NCI-H446 (cell line): ENCODE measurements at regions not wholly inside any gene's neighbourhood (a gene's known extent, or its start where the extent isn't known, plus 50 kb on each side); places are given as distances from the start of the nearest gene placed in this dataset.

Experiments used
- DNase-seq, 2 experiments: peaks; one replicate each; lab custom pipeline; 2025; lab: John Stamatoyannopoulos, UW

DNA sequence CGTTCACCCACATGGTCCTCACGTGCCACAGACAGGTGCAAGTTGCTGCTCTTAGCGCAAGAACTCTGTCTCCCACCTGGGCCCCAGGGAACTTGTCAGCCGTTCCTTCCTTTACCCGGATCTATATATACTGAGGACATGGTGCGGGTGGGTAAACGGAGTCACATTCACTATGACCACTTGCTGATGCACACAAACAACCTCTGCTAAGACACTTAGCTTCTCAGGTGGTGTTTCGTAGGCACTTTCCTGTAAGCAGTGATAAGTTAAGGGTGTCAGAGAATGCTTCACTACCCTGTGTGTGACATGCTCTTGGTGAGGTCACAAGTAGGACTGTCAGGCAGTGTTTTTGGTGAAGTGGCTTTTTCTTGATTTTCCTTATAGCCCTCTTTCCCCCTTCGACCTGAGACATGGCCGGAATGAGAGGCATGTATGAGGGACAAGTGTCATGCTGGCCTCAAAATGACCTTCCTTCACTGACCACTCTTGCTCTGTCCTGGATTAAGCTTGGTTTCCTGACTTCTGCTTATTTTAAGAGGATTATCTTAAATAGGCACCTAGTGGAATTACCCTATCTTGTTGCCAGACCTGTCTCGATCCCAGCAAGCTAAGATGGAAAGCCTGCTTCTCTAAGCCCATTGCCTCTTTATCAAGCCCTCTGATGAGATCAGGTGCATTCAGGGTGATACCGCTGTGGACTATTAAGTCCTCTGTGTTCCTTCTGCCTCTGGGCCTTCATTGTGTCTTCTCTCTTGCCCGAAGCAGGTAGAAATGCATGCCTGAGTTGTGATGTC lies 97.1 kb upstream of the CELF4 start:
- no peak for DNase-seq

DNA sequence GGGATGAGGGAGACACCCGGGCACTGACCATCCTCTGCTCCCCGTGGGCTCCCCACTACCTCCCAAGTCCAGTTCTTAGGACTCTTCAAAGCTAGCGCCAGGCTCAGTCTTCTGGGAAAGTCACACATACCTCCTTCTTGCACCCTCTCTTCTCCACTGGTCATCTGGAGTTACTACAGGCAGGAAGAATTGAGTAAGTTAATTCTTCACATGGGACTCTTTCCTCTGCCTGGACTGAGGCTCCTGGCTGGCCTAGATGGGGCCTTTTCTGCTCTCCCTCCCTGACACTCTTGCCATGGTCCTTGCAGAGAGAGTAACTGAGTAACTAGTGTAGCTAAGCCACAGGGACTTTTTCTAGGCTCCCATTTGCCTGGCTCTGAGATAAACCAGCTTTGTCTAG lies 96.5 kb upstream of the CELF4 start:
- no peak for DNase-seq

DNA sequence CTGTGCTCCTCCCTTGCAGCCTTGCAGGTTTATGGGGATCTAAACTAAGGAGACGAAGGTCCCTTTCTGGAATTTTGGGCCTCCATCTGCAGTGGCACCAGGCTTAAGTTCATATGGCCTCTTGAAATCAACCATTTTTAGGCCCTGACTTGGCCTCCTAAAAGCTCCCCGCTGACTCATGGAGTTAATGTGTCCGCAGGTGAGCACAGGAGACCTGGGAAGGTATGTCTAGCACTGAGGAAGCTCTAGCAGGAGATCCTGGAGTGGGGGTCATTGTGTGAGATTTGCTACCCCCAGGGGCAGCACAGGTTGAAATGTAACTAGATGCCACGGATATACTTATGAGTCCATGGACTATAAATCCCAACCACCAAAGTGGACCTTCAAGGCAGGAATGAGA lies 95.9 kb upstream of the CELF4 start:
- DNase-seq, result no peak

DNA sequence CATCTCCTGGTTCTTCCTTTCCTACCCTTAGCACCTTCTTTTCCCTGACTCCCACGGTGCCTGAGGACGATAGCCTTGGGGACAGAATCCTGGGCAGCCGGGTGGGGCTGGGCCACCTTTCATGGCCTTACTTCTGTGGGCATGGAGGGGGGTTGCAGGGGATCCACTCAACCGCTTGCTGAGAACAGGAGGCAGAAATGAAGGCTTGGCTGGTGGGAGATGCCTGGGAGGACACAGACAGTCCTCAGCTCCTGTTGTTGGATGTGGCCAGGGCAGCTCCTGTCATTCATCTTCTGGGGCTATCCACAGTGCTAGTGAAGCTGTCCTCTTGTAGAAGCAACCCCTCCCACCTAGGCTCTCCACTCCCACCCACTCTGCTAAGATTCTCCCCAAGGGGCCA lies 95.5 kb upstream of the CELF4 start:
- no peak for DNase-seq

DNA sequence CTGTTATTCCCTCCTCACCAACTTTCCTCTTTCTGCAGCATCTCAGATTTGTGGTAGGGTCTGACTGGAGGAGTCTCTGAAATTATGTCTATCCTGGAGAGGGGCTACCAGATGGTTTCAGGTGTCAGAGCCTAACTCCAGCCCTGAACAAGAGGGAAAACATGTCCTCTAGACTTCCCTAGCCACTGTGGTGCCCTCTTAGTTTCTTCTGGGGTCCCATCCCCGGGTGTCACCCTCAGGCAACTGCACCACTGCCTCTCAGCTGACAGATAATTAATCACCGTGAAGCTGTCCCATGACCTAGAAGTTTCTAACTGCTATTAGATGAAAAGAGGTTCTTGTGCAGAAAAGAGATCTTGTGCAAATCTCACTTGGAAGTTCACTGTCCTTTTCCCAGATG lies 95.1 kb upstream of the CELF4 start:
- no peak for DNase-seq

DNA sequence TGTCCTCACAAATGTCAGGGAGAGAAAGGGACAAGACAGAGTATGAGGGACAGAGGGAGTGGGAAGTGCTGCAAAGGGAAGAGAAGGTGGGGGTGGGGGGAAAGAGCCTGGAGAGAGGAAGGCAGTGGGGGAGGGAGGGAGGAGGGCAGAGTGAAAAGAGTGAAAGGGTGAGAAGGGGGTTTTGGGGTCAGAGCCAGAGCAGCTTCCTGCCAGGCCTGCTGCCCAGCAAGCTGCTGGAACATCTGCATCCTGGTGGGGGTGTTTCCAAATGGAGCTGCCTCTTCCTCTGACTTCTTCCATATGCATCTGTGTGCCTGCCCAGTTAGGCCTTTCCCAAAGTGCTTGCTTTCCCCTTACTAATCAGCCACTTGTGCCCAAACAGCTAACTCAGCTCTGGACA lies 94.3 kb upstream of the CELF4 start:
- DNase-seq, result no peak

DNA sequence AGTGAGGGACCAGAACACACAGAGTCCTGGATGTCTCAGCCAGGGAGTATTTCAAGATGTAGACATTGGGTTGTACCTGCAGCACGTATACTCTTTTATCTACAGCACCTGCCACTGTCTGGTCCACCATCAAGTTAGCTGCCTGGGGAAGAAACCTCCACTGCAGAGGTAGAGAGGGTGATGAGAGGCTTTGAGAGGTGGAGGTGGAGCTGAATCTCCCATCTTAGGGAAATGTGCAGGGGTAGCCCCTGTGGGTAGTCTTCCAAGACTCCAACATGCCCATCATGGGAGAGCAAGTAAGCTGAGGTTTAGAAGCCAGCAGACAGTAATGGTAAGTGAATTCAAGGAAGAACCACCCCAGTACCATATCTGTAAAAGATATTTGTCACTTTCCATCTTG lies 93.3 kb upstream of the CELF4 start:
- no peak for DNase-seq

DNA sequence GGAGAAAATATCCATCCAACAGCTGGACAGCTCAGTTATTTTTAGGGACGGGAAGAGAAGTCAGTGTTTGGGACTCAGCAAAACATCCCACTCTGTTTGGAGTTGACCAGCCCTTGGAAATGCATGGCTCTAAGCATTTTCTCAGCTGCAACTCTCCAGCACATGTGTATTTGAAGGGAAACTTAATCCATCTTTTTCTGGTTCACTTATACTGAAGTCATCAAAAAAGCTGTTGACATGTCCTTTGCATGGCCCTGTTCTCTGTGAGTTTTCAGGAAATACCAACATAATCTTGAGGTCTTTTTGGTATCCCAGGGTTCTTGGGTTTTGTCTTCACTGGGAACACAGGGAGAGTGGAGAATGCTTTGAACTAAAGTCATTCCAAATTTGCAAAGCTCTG lies 91.9 kb upstream of the CELF4 start:
- DNase-seq, result no peak

DNA sequence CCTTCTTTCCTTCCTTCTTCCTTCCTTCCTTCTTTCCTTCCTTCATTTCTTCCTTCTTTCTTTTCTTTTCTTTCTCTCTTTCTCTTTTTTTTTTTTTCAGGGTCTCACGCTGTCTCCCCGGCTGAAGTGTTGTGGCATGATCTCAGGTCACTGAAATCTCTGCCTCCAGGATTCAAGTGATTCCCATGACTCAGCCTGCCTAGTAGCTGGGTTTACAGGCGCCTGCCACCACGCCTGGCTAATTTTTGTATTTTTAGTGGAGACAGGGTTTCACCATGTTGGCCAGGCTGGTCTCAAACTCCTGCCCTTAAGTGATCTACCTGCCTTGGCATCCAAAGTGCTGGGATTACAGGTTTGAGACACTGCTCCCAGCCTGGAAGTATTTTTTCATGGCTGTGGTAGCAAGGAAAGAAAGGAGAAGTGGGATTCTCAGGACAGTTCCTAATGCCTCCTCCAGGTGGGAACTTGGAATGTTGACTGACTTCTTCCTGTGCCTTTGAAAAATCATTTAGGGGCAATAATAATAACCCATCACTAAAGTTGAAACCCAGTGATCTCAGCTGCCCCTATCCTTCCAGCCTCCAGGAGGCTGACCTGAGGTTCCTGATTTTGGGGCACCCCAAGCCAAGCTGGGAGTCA lies 89.3 kb upstream of the CELF4 start:
- no peak for DNase-seq

DNA sequence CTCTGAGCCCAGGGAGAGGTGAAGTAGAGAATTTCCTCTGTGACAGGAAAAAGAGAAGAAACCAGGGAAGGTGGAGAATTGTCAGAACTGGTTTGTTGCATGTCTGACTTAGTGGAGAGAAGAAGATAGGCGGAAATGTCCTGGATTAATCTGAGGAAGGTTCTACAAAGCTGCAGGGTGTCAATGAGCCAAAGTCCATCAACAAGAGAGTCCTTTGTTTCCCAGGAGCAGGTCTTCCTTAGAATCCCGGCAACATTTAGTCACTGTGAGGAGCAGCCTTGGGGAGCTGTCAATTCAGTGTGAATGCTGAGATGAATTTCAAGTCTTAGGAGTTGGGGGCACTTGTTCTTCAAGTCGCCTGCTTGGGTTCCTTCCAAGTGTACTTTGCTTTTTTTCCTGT lies 88.4 kb upstream of the CELF4 start:
- no peak for DNase-seq

DNA sequence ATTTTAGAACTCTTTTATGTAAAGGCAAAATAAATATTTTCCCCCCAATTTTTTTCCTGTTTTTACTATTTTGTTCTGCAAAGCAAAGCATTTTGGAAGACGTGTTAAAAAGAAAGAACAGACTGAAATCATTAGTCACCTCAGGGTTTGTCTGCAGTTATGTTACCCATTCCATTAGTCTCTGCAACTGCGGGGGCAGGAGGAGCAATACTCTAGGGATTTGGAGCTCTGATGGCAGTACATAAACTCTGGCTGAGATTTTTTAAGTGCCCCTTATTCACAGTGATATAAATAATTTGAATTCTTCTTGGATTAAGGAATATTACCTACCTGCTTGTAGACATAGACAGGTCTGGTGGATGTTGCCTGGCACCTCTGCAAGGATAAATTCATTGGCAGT lies 88.0 kb upstream of the CELF4 start:
- DNase-seq, result no peak

DNA sequence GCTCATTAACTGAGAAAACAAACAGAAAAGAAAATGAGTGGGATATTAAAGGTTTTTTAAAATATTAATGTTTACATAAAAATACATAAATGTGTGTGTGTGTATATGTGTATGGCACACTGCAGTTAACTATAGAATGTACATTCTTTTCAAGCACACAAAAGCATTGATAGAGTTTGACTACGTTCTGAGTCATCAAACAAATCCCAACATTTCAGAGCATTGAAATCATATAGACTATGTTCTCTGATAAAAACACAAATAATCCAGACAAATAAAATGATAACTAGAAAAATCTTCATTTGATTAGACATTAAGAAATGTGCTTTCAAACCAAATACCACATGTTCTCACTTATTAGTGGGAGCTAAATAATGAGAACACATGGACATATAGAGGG lies 84.3 kb upstream of the CELF4 start:
- no peak for DNase-seq

DNA sequence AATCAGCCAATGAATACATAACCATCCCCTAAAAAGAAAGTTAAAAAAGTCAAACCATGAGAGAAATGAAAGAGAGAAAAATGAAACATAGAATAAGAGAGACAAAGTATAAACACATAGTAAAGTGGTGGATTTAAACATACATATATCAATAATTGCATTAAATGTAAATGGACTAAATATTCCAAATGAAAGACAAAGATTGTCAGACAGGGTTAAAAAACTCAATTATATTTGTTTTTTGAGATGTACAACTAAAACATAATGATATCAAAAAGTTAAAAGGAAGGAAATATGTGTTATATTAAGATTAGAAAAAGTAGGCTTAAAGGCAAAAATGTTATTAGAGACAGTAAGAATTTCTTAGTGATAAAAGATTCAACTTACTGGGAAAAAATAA lies 83.8 kb upstream of the CELF4 start:
- no peak for DNase-seq

DNA sequence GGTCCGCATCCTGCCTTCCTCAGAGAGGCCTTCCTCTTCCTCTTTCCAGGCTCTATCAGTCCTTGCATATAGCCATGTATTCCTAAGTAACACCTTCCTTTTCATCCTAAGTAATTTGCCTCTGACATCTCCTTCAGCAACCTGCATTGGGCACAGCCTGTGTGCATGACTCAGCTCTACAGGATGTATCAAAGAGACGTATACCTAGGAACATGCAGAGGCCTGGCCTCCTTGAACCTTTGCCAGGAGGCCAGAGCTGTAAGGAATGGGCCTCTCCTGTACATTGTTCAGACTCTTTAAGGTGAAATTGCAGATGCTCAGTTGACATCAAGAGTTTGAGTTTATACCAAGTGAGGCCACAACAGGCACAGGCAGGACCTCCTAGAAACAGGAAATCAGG lies 76.0 kb upstream of the CELF4 start:
- DNase-seq, result no peak

DNA sequence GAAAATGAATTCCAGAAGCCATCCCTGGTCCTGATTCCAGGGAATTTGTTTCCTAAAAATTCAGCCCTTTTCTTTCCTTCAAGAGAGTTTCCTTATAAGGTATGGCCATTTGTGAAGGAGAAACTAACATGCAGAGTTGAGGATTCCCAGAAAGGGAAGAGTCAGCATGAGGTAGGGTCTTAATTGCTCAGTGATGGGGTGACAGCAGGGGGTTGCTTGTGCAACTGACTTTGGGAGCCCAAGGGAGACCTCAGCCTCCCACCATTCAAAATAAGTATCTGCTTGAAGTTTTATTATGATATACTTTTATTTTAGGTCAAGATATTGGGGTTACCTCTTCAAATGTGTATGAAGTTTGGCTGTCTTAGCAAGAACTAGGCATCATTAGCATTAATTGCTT lies 74.9 kb upstream of the CELF4 start:
- no peak for DNase-seq

DNA sequence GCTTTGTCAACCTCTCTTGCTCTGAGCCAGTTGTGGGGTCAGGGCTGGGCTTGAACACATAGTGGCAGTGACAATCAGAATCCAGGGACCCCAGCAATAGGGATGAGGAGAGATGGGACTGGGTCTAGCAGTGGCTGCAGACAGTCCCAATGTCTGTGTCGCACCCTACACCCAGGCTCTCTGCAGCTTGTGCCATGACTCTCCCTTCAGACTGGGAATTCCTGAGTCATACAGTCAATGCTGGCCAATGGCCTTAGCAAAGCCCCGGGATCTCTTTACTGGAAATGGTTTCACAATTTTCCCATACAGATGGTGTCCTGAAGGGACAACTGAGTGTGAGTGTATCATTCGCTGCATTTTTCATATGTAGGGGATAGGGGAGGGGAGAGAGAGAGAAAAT lies 74.2 kb upstream of the CELF4 start:
- DNase-seq, result no peak

DNA sequence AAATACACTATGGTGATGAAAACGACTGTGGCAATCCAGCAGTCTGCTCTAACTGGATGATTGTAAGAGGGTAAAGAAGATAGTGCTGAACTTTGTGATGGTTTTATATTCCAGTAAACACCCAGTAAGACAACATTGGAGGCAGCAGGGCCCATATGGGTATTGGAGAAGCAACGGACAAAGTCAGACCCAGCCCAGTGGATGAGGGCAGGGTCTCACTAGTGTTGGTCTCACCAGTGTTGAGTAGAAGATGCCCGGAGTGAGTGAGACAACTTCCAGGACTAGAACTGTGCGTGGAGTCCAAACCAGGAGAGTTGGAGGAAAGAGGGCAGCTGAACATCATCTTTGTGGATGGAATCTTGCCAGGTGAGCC lies 71.9 kb upstream of the CELF4 start:
- no peak for DNase-seq

DNA sequence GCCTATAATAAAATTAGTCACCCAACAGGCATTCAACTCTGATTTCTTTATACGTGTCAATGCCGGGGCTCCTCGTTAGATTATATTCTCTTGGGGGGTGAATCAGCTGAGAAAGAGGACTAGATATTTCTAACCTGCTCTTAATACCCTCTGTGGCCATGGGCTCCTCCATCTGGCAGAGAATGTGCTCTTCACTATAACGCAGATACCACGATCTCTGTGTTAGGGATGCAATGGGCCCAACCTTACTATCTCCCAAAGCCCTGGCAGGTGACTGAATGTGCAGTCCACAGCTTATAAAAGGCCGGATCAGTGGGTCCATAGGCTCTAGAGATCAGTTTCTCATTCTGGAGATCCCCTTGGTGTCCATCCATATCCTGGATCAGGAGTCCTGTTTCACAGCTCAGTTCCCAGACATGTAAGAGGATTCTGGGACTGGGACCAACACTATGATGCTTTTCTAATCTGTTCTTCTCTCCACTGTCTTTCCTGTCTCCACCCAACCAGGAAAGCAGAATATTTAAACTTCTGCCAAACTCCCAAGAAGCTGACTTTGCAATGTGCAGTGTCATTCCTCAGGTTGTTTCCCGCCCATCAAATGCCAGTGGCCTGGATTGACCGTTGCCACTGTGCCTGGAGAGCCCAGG lies 71.4 kb upstream of the CELF4 start:
- DNase-seq, result no peak

DNA sequence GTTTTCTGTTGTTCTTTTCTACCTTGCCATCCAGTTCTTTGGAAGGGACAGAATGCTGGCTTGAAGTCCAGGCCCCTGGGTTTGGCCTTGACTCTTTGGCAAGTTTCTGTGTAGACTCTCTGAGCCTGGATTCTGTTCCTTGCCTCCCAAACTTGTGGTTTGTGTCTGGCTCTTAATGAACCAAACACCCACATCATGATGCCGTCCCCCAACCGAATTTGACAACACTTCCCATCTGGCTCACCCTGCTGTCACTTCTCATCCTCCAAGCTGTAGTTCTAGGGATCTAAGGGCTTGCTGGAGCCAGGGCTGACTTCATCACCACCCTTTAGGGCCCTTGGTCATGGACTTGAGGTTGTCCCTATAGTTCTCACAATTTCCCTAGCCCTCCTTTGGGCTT lies 68.9 kb upstream of the CELF4 start:
- DNase-seq, result peak; percentile 3 to 33

DNA sequence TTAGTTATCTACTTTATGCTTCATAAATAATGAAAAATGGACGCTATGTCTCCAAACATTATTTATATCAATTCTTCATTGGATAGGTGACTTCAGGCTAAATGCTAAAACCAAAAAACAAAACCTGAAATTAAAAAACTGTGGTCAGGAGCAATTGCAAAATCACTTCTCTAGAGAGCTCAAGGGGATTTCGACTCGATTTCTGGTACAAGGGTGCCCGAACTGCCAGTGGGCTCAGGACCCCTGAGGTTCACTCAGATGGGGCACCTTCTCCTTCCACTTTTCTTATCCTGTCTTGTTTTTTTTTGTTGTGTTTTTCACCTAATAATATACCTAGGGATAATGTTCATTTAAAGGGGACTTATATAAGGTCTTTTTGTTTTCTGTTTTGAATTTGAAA lies 65.8 kb upstream of the CELF4 start:
- no peak for DNase-seq

DNA sequence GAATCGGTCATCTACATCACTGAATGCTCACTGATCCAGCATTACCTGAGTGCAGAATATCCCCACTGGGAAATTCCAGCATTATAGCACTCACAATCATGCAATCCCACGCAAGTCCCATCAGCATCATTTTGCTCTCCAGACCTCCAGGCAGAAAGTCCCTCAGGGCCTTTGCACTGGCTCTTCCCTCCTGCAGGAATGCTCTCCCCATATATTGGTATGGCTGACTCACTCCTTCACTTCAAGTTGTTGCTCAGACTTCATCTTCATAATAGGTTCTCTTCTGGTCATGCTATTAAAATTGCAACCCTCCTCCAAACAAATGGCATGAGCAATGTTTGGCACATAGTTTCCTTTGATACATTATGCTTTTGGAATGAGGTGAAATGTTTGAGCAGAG lies 64.7 kb upstream of the CELF4 start:
- no peak for DNase-seq

DNA sequence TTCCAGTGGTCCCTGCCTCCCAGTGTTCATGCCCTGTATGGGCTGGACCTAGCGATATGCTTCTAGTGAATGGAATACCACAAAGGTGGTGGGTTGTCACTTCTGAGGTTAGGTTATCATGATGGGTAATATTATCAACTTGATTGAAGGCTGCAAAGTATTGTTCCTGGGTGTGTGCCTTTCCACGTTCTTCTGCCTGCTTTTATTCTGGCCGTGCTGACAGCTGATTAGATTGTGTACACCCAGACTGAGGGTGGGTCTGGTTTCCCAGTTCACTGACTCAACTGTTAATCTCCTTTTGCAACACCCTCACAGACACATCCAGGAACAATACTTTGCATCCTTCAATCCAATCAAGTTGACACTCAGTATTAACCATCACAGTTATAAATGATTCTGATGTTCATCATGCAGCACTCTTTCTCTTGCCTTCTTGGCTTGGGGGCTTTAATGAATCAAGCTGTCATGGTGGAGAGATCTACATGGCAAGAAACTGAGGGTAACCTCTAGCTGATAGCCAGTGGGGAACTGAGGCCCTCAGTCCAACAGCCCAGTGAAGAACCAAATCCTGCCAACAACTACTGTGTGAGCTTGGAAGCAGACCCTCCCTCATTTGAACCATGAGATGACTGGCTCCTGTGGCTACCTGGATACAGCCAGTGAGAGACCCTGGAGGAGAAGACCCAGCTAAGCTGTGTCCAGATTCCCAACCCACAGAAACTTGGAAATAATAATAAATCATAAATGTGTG lies 63.0 kb upstream of the CELF4 start:
- DNase-seq, result no peak

DNA sequence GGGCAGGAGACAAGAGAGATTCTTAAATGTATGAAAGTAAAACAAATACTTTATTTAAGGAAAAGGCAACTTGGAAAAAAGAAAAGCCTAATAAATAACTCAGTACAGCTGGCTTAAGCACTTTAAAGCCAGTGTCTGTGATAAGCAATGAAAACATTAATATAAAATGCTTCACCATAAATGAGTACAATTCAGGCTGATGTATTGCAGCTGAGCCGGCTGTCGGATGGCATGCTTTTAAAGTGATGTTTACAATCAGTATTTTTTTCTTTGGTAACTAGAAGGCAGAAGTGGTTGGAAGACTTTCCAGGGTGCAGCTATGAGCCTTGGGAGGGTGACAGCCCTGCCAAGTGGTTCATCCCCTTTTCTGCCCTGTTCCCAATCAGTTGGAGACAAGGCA lies 58.7 kb upstream of the CELF4 start:
- no peak for DNase-seq
